ENCODE measurements at regions not wholly inside any gene's neighbourhood (a gene's known extent, or its start where the extent isn't known, plus 50 kb on each side); places are given as distances from the start of the nearest gene placed in this dataset.

GRCh38 chr2:221154176-221154575 is 417.9 kb downstream of the EPHA4 start:
- no peak for TF ChIP-seq POLR2A (conservative IDR thresholded peaks at IDR 0.05)
- no peak for TF ChIP-seq CHD7 (IDR thresholded peaks at IDR 0.05; ENCODE audit: low read depth, low read length)
- no peak for TF ChIP-seq NR0B1 (IDR thresholded peaks at IDR 0.05; ENCODE audit: partially characterized antibody)
- TF ChIP-seq ZNF408 (CRISPR knock-in tag; IDR thresholded peaks at IDR 0.05; ENCODE audit: low read depth), result no peak
- TF ChIP-seq BCOR (IDR thresholded peaks at IDR 0.05), result no peak
- no peak for TF ChIP-seq SP1 (CRISPR knock-in tag; IDR thresholded peaks at IDR 0.05)
- TF ChIP-seq NR3C1 (CRISPR knock-in tag; IDR thresholded peaks at IDR 0.05), result no peak
- TF ChIP-seq TRIM28 (IDR thresholded peaks at IDR 0.05), result no peak
- TF ChIP-seq ZNF644 (tag; IDR thresholded peaks at IDR 0.05; ENCODE audit: low read depth), result no peak
- no peak for TF ChIP-seq CUX1 (CRISPR knock-in tag; IDR thresholded peaks at IDR 0.05)
- no peak for TF ChIP-seq ZNF274 (IDR thresholded peaks at IDR 0.05; ENCODE audit: borderline replicate concordance, low read depth, low read length)
- no peak for TF ChIP-seq TAF7 (tag; IDR thresholded peaks at IDR 0.05)

Data from K562 (cell line).